Thoracic aorta (tissue), 2 donors: ENCODE measurements at regions not wholly inside any gene's neighbourhood (a gene's known extent, or its start where the extent isn't known, plus 50 kb on each side); places are given as distances from the start of the nearest gene placed in this dataset.

Source experiments
- ATAC-seq: fragments of 150-250 bp; one replicate; pipeline ENCODE4 v1.8.0; 2017; ENCODE audit warnings: low read depth; ENCODE audit not compliant: insufficient number of reproducible peaks, low FRiP score
- DNase-seq: peaks from one replicate; pipeline ENCODE4 v3.0.0-alpha.2; 2020; ENCODE audit warnings: low spot score
- H3K27ac ChIP-seq, 2 donors: fragments of 200-600 bp; sonication (generic); 1 replicate in 1 of 2; 2 replicates in 1 of 2; pipeline ENCODE4 v1.5.1; 2016; ENCODE audit warnings: mild to moderate bottlenecking in 2 of 2, moderate library complexity in 2 of 2
- H3K27me3 ChIP-seq: fragments of 200-600 bp; sonication (generic); replicated peaks from 2 replicates; pipeline ENCODE4 v1.6.0; 2016; ENCODE audit warnings: mild to moderate bottlenecking; ENCODE audit not compliant: insufficient read depth
- H3K36me3 ChIP-seq: fragments of 200-600 bp; sonication (generic); one replicate; pipeline ENCODE4 v1.5.1; 2016
- H3K4me1 ChIP-seq, 2 donors: fragments of 200-600 bp; sonication (generic); 1 replicate in 1 of 2; 2 replicates in 1 of 2; pipeline versions ENCODE4 v1.5.1 to v1.6.0; 2016; ENCODE audit warnings: low read depth in 2 of 2, mild to moderate bottlenecking in 1 of 2; ENCODE audit not compliant: control insufficient read depth in 1 of 2
- H3K4me3 ChIP-seq: fragments of 200-600 bp; sonication (generic); 2 replicates; pipeline ENCODE4 v1.5.1; 2016; ENCODE audit warnings: mild to moderate bottlenecking
- H3K9me3 ChIP-seq: fragments of 200-600 bp; sonication (generic); 2 replicates; pipeline ENCODE4 v1.5.1; 2016
- CTCF ChIP-seq: fragments of 200-600 bp; sonication (generic); IDR thresholded peaks from one replicate; pipeline ENCODE4 v1.5.1; 2019; ENCODE audit warnings: antibody characterized with exemption

GRCh38 chr20:51305316-51306052, 237.0 kb downstream of the NFATC2 start:
- no peak for TF ChIP-seq CTCF
- no peaks in the 10 kb centered on the region for H3K27me3 ChIP-seq
- DNase-seq, result no peak
- H3K4me1 ChIP-seq, result peaks cover 0 to 8% of the 10 kb centered on the region in 2 donors
- no peak overlapping the region for H3K4me3 ChIP-seq
- H3K9me3 ChIP-seq, result no peaks in the 10 kb centered on the region
- ATAC-seq, result no peak
- no peak overlapping the region for H3K27ac ChIP-seq
- no peaks in the 10 kb centered on the region for H3K36me3 ChIP-seq

- TF ChIP-seq CTCF, result no peak
- peaks cover 0 to 8% of the 10 kb centered on the region in 2 donors for H3K4me1 ChIP-seq
- peaks cover 4% of the 10 kb centered on the region for H3K9me3 ChIP-seq
- DNase-seq (no peak), ATAC-seq (no peak)
- no peak overlapping the region for H3K27ac ChIP-seq
- H3K27me3 ChIP-seq, result no peaks in the 10 kb centered on the region
- no peaks in the 10 kb centered on the region for H3K36me3 ChIP-seq
- no peak overlapping the region for H3K4me3 ChIP-seq
Measured at GRCh38 chr20:51303731-51304670, 238.5 kb downstream of the NFATC2 start.

GRCh38 chr20:51301026-51301425, 241.5 kb downstream of the NFATC2 start:
- no peaks in the 10 kb centered on the region for H3K36me3 ChIP-seq
- H3K27ac ChIP-seq, result no peak overlapping the region
- no peak overlapping the region for H3K4me3 ChIP-seq
- H3K27me3 ChIP-seq, result no peaks in the 10 kb centered on the region
- no peak for ATAC-seq
- no peak for DNase-seq
- H3K4me1 ChIP-seq, result no peaks in the 10 kb centered on the region
- no peak for TF ChIP-seq CTCF
- H3K9me3 ChIP-seq, result peaks cover 4% of the 10 kb centered on the region

- DNase-seq (no peak), ATAC-seq (no peak)
- peaks cover 4% of the 10 kb centered on the region for H3K9me3 ChIP-seq
- no peak overlapping the region for H3K27ac ChIP-seq
- TF ChIP-seq CTCF, result no peak
- H3K4me3 ChIP-seq, result no peak overlapping the region
- H3K27me3 ChIP-seq, result no peaks in the 10 kb centered on the region
- H3K4me1 ChIP-seq, result no peaks in the 10 kb centered on the region
- no peaks in the 10 kb centered on the region for H3K36me3 ChIP-seq
Measured at GRCh38 chr20:51300104-51300503, 242.4 kb downstream of the NFATC2 start.

- TF ChIP-seq CTCF, result no peak
- Histone ChIP-seq H3K9me3 (peaks cover 4% of the 10 kb centered on the region), H3K27me3 (no peaks in the 10 kb centered on the region), H3K36me3 (no peaks in the 10 kb centered on the region), H3K4me3 (no peak overlapping the region), H3K27ac (no peak overlapping the region), H3K4me1 (no peaks in the 10 kb centered on the region)
- DNase-seq (no peak), ATAC-seq (no peak)
Measured at GRCh38 chr20:51299413-51299812, 243.1 kb downstream of the NFATC2 start.
